Left colon (tissue), 2 donors: ENCODE measurements at regions not wholly inside any gene's neighbourhood (a gene's known extent, or its start where the extent isn't known, plus 50 kb on each side); places are given as distances from the start of the nearest gene placed in this dataset.
"Not testable (repeated sequence)": the region's sequence is repeated elsewhere in the genome, so short reads cannot be mapped to it uniquely, and the experiment has no call there.

ENCODE experiments used
- ATAC-seq: fragments of 200-7000 bp; cut with Tn5 transposase; one replicate; pipeline ENCODE4 v1.9.1; 2020; ENCODE audit warnings: mild to moderate bottlenecking, moderate library complexity
- DNase-seq, 2 donors: peaks; one replicate each; pipeline ENCODE4 v3.0.0-alpha.2; 2020
- intact Hi-C, 2 donors: fragments of 100-400 bp; cut with DNase I in 1 of 2; cut with micrococcal nuclease in 1 of 2; formaldehyde crosslinking; loops; one replicate each; pipeline versions ENCODE4 v1.11.2 to v1.14.0; 2022; cut with DNase I, micrococcal nuclease
- donor health status: DM: no; HTN: no; CAD: no.
- donor health status: DM: yes; HTN: yes; CAD: no.

DNA sequence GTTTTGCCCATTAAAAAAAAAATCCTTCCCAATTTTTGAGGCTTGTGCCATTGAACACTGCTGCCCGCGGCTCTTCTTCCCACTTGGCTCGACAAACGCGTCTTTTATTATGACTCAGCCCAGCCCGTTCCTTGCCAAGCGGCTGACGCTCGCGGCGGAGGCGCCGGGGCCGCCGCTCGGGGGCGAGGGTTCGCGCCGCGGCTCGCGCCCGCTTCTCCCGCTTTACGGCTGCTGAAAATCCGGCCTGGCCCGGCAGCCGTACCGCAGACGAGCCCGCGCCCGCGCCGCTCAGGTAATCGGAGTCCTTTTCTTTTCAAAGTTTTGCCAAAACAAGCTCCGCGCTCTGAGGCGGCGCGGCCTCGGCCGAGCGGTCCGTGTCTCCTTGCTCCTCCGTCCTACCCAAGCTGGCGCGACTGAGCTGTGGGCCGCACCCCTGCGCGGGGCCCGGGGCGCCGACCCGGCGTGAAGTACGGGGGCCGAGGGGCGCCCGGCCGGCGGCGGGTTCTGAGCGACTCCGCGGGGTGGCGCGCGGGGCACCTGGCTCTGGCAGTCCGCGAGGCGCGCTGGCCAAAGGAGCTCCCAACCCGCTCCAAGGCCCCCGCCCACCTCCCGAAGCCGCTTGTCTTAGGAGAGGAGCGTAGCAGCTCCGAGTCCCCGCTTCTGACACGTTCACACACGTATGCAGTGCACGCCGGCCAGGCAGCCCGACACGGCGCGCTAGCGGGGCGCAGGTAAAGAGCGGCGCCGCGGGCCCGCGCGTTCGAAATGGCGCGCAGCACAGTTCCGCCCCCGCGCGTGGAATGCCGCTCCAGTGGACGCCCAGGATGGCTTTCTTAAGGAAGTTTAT lies 418.2 kb upstream of the NAALADL2 start:
- peak; percentile 83 to 85 for DNase-seq
- peak; percentile 78 for ATAC-seq
- intact Hi-C loops, result no loop called here

DNA sequence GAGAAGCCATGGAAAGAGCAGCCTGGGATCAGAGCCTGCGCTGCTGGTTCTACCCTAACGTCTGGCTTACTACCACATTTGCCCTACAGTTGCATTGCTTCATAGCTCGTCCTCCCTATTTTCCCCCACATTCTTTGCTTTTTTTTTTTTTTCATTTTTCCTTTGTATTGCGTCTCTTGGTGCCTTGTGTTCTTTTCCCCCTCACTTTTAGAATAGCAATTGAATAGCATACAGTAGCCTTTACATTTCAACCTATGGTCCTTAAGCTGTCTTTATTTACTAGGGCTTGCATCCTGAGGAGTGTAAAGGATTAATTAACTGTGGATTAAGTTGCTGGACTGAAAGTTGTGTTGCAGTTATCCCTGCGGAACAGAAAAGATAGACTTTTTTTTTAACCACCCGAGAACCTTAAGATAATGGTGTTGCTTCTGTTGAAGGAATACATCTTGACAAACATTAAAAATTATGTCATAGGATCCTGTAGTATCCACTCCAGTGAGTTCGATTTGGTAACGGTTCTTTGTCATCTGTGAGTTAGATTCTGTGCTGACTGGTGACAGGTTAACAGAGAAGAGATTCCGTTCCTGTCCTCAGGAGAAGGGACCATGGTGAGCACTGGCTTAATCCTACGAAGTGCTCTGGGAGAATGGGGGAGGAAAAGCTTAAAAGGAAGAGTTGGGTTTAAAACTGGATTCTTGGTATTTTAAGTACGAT lies 417.4 kb upstream of the NAALADL2 start:
- ATAC-seq (no peak), DNase-seq (no peak)
- intact Hi-C loops, result no loop called here

DNA sequence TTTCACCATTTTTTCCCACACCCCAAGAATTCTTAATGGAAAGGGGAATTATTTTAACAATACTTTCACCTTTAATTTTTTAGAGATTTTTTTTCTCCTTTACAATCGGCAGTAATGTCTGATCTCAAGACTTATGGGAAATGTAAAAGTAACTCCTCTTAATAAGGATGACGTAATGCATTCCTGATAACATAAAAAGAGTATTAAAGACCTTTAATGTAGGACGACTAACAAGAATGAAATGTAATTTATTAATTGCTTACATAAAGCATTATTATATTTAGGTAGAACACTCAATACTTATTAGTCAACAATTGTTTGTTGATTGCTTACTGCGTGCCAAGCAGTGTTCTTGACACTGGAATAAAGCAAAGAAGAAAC lies 416.8 kb upstream of the NAALADL2 start:
- intact Hi-C loops, result no loop called here
- ATAC-seq (no peak), DNase-seq (no peak)

DNA sequence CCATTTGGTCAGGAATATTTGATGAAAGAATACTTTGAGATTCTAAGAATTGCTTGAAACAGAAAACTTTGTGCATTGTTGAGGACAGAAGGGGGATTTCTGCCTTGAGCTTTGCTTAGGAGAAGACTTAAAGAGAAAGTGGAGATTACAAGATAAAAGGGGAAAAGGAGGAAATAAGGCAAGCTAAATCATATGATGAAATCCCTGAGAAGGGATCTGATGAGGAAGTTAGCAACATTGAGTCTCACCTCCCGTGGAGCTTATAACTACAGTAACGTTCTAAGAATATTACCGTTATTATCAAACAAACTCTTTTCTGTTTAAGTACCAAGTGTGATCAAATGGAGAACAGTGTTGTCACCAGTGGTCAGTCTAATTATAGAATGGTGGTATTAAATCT lies 414.7 kb upstream of the NAALADL2 start:
- intact Hi-C loops, result no loop called here
- ATAC-seq (no peak), DNase-seq (no peak)

DNA sequence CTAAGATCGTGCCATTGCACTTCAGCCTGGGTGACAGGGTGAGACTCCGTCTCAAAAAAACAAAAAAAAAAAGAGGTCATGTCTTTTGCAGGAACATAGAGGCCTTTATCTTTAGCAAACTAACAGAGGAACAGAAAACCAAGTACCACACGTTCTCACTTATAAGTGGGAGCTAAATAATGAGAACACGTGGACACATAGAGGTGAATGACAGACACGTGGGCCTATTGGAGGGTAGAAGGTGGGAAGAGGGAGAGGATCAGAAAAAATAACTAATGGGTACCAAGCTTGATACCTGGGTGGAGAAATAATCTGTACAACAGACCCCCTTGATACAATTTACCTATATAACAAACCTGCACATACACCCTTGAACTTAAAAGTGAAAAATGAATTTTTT lies 401.4 kb upstream of the NAALADL2 start:
- DNase-seq (no peak), ATAC-seq (no peak)
- intact Hi-C loops, result no loop called here

DNA sequence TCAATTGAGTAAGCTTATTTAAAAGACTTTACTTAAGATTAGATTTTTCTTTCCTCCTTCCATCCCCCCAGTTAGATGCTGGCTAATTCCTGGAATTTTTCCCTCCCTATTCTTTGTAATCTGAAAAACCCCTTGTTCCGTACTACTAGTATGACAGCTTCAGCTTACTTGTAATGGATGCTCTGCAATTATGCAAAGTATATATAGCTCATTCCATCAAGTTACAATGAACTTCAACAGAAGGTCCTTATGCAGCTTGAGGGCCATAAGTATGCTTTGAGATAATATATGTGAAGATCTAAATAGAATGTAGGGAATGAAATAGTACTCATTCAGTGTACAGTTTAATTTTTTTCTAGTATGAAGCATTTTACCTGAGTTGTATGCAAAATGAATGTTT lies 398.3 kb upstream of the NAALADL2 start:
- no peak for DNase-seq
- ATAC-seq, result no peak
- intact Hi-C loops, result no loop called here

DNA sequence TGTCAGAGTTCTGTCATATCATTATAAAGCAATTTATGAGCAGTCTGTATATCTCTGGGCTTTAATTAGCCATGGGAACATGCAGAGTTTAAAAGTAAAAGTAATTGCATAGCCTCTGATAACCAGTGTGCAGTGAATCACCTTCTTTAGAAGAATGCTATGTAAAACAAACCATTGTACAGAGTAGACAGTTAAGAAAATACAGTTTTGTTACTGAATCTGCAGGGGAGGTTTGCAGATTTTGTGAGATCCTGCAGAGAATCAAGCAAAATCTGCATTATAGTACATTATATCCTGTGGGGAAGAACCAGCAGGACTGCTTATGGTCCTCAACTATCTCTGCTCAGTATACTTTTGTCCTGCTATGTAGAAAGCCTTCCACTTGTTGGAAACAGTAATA lies 396.2 kb upstream of the NAALADL2 start:
- ATAC-seq, result no peak
- DNase-seq, result no peak
- intact Hi-C loops, result no loop called here

DNA sequence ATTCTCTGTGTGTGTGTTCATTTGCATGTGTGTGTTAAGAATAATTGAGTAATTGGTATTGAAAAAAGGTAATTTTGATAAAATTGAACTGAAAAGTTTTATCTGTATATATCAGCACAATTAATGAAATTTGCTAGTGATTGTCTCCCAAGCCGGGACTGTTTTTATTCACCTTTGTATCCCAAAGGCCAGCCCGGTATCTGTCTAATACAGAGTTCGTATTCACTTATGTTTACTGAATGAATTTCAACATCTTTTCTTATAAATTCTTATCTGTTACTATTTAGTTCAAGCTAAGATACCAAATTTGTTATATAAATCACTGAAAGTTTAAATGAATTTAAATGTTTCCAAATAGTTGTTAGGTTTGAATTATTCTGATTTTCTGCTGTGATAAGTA lies 394.0 kb upstream of the NAALADL2 start:
- intact Hi-C loops, result no loop called here
- DNase-seq, result no peak
- ATAC-seq, result no peak

DNA sequence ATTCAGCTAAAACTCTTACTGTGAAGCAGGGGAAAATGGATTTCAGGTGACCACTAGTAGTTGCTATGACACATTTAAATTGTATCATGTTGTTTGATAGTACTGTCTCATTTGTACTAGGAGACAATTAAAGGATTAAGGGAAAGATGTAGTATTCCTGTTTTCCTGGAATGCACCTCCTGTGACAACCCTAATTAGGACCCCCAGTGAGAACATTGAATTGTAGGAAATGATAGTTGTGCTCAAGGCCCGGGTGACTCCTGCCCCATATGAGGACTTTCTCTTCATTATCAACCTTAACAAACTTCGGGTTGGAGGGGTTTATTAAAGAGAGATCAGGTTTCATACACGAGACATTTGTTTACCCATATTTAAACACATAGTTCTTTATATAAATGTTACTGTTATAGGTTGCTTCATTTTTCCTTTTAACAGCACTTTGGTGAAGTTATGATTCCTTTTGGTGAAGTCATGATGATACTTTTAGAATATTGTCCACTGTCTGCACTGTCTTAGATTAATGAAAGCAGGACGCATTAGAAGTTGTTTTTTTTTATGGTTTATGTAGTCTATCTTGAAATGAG lies 392.6 kb upstream of the NAALADL2 start:
- DNase-seq (no peak), ATAC-seq (no peak)
- intact Hi-C loops, result no loop called here

DNA sequence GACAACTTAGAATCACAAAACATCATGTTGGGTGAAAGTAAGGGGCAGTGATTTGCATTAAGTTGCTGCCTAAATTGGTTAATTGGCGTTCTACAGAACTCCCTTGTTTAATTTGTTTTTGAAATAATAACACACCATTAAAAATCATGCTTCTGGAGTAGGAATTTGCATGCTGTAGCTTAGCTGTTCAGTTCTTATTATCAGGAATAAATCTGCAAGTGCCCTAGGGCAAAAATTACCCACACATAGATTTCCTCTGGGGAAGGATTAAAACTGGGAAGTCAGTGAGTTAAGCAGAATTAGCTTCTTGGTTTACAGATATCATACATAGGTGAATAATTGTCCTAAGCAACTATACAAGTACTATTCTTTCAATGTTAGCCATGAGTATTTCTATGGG lies 381.6 kb upstream of the NAALADL2 start:
- DNase-seq (no peak), ATAC-seq (no peak)
- intact Hi-C loops, result no loop called here

DNA sequence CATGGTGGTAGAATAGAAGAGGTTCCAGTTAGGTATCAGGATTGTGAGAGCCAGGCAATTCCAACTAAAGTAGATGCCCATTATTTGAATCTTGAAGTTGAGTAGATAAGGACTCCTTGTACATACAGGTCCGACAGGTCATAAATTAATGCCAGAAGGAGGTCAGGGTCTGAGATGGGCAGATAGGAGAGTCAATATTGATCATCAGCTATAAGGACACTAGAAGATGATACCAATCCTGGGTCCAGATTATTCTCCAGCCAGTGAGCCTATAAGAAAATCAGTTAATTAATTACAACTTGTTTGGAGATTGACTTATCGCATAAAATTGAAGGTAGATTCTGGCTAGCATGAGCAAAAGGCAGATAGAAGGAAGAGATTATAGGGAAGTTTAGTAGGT lies 378.4 kb upstream of the NAALADL2 start:
- DNase-seq (no peak), ATAC-seq (no peak)
- intact Hi-C loops, result no loop called here

DNA sequence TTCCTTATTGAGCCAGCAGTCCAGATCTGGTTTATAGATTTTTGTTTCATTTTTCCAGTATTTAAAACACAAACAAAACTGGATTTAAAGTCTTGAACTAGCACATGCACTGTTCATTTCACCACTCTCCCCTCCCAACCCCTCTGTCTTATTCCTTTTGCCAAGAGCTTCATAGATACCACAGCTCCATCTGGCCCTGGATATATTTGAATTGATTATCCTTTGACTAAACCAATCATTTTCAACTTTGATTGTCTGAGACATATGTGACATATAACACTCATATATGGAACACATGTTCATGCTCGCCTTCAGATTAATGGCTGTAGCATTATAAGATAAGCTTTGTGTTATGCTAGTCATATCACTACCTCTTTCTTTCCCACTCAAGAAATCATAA lies 376.6 kb upstream of the NAALADL2 start:
- intact Hi-C loops, result no loop called here
- ATAC-seq (no peak), DNase-seq (no peak)

DNA sequence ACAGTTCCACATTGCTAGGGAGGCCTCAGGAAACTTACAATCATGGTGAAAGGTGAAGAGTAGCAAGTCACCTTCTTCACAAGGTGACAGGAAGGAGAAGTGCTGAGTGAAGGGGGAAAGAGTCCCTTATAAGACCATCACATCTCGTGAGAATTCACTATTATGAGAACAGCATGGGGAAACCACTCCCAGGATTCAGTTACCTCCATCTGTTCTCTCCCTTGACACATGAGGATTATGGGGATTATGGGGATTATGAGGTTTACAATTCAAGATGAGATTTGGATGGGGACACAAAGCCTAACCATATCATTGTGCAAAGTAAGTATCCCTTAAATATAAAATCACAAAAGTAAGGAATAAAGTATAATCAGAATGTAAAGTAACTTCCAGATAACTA lies 375.9 kb upstream of the NAALADL2 start:
- intact Hi-C loops, result no loop called here
- DNase-seq (no peak), ATAC-seq (no peak)

DNA sequence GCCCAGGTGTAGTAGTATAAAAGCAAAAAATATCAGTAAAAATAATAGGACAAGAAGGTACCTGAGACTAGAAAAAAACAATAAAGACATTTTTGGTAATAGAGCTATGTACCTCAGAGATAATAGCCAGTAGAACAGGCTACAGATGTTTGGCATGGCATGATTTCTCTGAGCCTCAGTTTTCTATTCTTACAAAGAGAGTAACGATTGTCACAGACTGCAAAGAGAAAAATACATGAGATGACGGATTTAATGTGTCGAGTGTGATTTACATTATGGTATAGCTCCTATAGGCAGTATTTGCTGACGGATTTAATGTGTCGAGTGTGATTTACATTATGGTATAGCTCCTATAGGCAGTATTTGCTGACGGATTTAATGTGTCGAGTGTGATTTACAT lies 375.3 kb upstream of the NAALADL2 start:
- intact Hi-C loops, DNase-seq, ATAC-seq: not testable (repeated sequence)

DNA sequence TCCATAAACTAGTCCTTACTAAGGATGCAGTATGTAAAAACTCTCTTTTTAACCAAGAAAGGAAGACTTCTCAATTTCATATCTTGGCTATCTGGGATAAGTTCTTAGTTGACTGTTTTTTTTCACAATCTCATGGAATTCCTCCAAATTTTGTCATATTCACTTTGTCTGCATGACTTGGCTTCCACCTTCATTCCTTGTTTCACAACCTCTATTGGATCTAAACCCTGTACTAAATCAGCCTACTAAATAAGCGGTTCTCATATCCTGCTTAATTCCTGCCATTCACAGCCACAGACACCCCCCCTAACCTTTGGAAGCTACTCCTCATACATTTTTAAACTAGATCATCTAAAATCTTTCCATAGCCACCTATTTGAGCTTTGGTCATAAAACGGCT lies 370.6 kb upstream of the NAALADL2 start:
- ATAC-seq (no peak), DNase-seq (no peak)
- intact Hi-C loops, result no loop called here

DNA sequence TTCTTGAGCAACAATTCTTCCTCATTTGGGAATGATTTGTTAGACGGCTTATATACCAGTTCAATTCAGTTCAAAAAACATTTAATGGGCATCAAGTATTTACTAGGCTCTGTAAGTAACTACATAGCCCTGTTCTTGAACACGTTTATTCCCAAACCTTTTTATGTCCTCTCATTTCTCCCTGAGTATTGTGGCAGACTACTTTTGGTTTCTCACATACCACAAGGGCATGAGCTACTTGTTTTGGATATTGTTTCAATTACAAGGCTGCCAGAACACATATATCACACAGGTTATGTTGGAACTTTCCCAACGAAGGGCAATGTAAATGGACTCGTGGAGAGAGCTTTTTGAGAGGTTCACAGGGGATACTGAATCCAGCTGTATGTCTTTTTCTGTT lies 363.8 kb upstream of the NAALADL2 start:
- intact Hi-C loops, result no loop called here
- DNase-seq, result no peak
- ATAC-seq, result no peak

DNA sequence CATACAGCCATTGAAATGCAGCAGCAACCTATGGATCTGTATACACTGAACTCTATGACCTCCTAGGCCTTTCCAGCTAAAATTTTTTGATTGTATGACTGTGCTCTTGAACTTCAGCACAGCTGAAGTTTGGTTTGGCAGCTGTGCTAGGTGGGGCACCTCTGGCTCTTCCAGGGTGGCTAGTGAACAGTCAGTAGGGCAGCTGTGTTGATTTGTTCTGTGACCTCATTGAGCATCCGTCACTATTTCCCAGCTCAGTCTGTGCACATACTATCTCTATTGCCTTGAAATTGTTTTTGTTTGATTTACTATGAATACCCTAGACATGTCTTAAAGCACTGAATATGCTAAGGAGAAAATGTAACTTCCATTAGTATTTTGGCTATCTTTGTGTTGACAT lies 363.2 kb upstream of the NAALADL2 start:
- intact Hi-C loops, result no loop called here
- no peak for ATAC-seq
- DNase-seq, result no peak

DNA sequence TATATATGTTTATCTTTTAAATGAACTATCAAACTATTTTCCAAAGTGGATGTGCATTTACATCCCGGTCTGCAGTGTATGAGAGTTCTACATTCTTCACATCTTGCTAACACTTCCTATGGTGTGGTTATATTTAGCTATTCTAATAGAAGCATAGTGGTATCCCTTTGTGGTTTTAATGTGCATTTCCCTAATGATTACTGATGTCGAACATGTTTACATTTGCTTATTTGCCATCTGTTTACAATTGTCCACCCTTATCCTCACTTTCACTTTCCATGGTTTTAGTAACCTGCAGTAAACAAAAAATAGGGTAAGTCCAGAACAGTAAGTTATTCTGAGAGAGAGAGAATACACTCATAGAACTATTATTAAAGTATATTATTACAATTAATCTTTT lies 360.5 kb upstream of the NAALADL2 start:
- ATAC-seq (no peak), DNase-seq (no peak)
- intact Hi-C loops, result no loop called here

DNA sequence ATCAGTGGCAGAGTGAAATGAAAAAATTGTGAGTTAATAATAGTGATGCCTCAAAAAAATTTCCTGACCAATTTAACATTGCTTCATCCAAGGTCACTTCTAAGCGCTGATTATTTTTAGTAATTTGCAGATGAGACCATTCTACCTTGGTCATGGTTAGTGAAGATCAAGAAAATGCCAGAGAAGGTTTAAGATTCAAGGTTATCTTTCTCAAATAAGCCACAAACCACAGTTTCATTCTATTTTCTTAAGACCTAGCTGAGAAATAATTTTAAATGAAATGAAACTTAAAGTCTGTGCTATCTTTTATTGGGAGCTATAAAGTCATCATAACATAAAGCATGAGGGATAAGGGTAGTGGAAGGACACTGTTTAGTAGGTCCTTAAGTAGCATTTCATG lies 353.9 kb upstream of the NAALADL2 start:
- intact Hi-C loops, result no loop called here
- no peak for ATAC-seq
- no peak for DNase-seq

DNA sequence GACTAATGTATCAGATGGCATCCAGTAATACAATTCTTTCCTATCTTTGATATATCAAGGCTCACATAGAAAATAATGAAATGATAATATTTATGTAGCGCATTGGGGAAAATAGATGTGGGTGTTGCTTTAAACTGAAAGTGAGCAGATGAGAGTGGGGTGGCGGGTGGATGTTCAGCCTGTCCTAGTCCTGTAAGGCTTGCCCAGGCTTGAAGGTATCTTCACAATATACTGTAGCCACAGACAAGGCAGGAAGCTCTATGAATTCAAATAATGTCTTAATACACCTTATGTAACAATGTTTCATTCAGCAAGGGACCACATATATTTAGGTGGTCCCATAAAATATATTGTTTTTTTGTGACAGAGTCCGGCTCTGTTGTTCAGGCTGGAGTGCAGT lies 334.9 kb upstream of the NAALADL2 start:
- no peak for ATAC-seq
- intact Hi-C loops, result no loop called here
- no peak for DNase-seq
